ENCODE measurements at regions not wholly inside any gene's neighbourhood (a gene's known extent, or its start where the extent isn't known, plus 50 kb on each side); places are given as distances from the start of the nearest gene placed in this dataset.
"Not testable (repeated sequence)": the region's sequence is repeated elsewhere in the genome, so short reads cannot be mapped to it uniquely, and the experiment has no call there.

- no peak for DNase-seq
These were observed 153.9 kb upstream of the GORAB start for GRCh38 chr1:170377896-170378634.

GRCh38 chr1:170385750-170386149 lies 146.2 kb upstream of the GORAB start:
- DNase-seq, result no peak

- DNase-seq, result no peak
These were observed 143.5 kb upstream of the GORAB start for GRCh38 chr1:170388489-170388888.

GRCh38 chr1:170395149-170395548 lies 136.8 kb upstream of the GORAB start:
- DNase-seq, result no peak

GRCh38 chr1:170397061-170397460 lies 134.9 kb upstream of the GORAB start:
- DNase-seq, result no peak

- no peak for DNase-seq
These were observed 129.3 kb upstream of the GORAB start for GRCh38 chr1:170402476-170403311.

- DNase-seq, result no peak
These were observed 124.8 kb upstream of the GORAB start for GRCh38 chr1:170407138-170407537.

GRCh38 chr1:170407581-170407980 lies 124.4 kb upstream of the GORAB start:
- no peak for DNase-seq

- DNase-seq, result no peak
These were observed 121.4 kb upstream of the GORAB start for GRCh38 chr1:170410401-170411166.

GRCh38 chr1:170414989-170415709 lies 116.8 kb upstream of the GORAB start:
- DNase-seq, result no peak

- DNase-seq, result no peak
These were observed 116.1 kb upstream of the GORAB start for GRCh38 chr1:170415710-170416372.

- DNase-seq, result no peak
These were observed 107.6 kb upstream of the GORAB start for GRCh38 chr1:170424346-170424745.

GRCh38 chr1:170426596-170426995 lies 105.4 kb upstream of the GORAB start:
- DNase-seq, result no peak

GRCh38 chr1:170427002-170427401 lies 105.0 kb upstream of the GORAB start:
- DNase-seq, result not testable (repeated sequence)

GRCh38 chr1:170436928-170437327 lies 95.0 kb upstream of the GORAB start:
- peak; percentile 3 to 5 for DNase-seq

- DNase-seq, result no peak
These were observed 86.9 kb upstream of the GORAB start for GRCh38 chr1:170445096-170445495.

- no peak for DNase-seq
These were observed 83.3 kb upstream of the GORAB start for GRCh38 chr1:170448661-170449158.

GRCh38 chr1:170457325-170458050 lies 74.5 kb upstream of the GORAB start:
- not testable (repeated sequence) for DNase-seq

- no peak for DNase-seq
These were observed 72.0 kb upstream of the GORAB start for GRCh38 chr1:170460001-170460400.

- DNase-seq, result no peak
These were observed 71.4 kb upstream of the GORAB start for GRCh38 chr1:170460414-170461155.

Data from AML-193 (cell line).